ENCODE measurements at regions not wholly inside any gene's neighbourhood (a gene's known extent, or its start where the extent isn't known, plus 50 kb on each side); places are given as distances from the start of the nearest gene placed in this dataset.

DNA sequence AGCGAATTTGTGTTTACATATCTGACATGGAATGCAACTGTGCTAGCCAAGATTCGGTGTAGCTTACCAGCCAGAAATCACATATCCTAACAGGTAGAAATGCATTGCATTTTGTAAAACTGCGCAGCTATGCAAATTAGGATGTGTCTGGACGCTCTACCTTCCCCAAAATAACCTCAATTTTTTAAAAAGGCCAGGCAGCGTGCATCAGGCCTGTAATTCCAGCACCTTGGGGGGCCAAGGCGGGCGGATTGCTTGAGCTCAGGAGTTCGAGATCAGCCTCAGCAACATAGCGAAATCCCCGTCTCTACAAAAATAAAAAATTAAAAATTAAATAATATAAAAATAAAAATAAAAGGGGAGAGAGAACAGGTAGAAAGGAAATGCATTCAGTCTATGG is 305.0 kb downstream of the TYW1 start:
- TF ChIP-seq, protein P1, sequence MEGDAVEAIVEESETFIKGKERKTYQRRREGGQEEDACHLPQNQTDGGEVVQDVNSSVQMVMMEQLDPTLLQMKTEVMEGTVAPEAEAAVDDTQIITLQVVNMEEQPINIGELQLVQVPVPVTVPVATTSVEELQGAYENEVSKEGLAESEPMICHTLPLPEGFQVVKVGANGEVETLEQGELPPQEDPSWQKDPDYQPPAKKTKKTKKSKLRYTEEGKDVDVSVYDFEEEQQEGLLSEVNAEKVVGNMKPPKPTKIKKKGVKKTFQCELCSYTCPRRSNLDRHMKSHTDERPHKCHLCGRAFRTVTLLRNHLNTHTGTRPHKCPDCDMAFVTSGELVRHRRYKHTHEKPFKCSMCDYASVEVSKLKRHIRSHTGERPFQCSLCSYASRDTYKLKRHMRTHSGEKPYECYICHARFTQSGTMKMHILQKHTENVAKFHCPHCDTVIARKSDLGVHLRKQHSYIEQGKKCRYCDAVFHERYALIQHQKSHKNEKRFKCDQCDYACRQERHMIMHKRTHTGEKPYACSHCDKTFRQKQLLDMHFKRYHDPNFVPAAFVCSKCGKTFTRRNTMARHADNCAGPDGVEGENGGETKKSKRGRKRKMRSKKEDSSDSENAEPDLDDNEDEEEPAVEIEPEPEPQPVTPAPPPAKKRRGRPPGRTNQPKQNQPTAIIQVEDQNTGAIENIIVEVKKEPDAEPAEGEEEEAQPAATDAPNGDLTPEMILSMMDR (IDR thresholded peaks at IDR 0.05; ENCODE audit: low read length), result no peak
- TF ChIP-seq EZH2 (optimal IDR thresholded peaks at IDR 0.05; ENCODE audit: low read depth, low read length), result no peak
- TF ChIP-seq EZH2phosphoT487 (IDR thresholded peaks at IDR 0.05; ENCODE audit: low read length), result no peak
